ENCODE measurements at regions not wholly inside any gene's neighbourhood (a gene's known extent, or its start where the extent isn't known, plus 50 kb on each side); places are given as distances from the start of the nearest gene placed in this dataset.

DNA sequence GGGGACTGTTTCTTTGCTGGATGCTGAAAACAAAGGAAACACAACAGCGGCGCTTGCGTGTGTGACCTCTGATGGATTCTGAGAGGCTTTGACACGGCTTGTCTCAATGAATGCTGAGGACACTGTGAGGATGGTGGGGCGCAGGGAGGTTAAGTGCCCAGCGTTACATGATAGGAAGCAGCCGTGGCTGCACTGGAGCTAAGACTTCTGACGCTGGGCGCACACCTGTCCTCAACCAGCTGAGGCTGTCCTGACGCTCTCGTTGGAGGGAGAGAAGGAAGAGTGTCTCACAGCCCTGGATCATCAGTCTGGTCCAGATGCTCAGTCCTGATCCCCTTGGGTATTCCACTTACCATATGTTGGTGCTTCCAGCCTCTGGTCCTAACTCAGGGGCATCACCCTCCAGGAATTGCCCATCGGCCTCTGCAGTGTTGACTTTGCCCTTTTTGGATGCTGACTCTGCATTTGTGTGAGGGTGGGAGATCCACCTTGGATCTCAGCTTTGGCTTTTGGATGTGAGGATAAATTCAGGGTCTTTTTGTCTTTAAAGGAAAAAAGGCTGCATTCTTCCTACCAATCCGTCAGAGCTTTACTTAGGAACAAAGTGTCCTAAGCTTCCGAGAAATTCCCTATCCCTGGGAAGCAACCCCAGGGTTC, 125.2 kb downstream of the ZNF664 start:
- H4K20me1 ChIP-seq (ENCODE audit: insufficient read depth, low read length): no peaks in the 10 kb centered on the region
- TF ChIP-seq, protein P1, sequence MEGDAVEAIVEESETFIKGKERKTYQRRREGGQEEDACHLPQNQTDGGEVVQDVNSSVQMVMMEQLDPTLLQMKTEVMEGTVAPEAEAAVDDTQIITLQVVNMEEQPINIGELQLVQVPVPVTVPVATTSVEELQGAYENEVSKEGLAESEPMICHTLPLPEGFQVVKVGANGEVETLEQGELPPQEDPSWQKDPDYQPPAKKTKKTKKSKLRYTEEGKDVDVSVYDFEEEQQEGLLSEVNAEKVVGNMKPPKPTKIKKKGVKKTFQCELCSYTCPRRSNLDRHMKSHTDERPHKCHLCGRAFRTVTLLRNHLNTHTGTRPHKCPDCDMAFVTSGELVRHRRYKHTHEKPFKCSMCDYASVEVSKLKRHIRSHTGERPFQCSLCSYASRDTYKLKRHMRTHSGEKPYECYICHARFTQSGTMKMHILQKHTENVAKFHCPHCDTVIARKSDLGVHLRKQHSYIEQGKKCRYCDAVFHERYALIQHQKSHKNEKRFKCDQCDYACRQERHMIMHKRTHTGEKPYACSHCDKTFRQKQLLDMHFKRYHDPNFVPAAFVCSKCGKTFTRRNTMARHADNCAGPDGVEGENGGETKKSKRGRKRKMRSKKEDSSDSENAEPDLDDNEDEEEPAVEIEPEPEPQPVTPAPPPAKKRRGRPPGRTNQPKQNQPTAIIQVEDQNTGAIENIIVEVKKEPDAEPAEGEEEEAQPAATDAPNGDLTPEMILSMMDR (IDR thresholded peaks at IDR 0.05; ENCODE audit: low read length): no peak
- TF ChIP-seq EZH2 (IDR thresholded peaks at IDR 0.05; ENCODE audit: borderline replicate concordance, low read length): no peak
- no peaks in the 10 kb centered on the region for H3K79me2 ChIP-seq (ENCODE audit: insufficient read depth, low read length)
- no peaks in the 10 kb centered on the region for H3K9me3 ChIP-seq (ENCODE audit: low read length)
- H3K9me2 ChIP-seq (ENCODE audit: low read depth, low read length): no peaks in the 10 kb centered on the region
- no peaks in the 10 kb centered on the region for H3K36me3 ChIP-seq (ENCODE audit: insufficient read depth, low read length)
- no peak overlapping the region for H3K4me2 ChIP-seq (ENCODE audit: low read length)
- H3K27ac ChIP-seq (ENCODE audit: low read depth, low read length, poor library complexity, severe bottlenecking): no peak overlapping the region
- H3K4me3 ChIP-seq (ENCODE audit: low read depth, low read length, poor library complexity, severe bottlenecking): no peak overlapping the region
- no peak overlapping the region for H2AFZ ChIP-seq (ENCODE audit: low read length)
- H3F3A ChIP-seq (ENCODE audit: insufficient read depth, low read length): no peaks in the 10 kb centered on the region
- no peaks in the 10 kb centered on the region for H3K4me1 ChIP-seq (ENCODE audit: insufficient read depth, low read length, severe bottlenecking)
- H3K27me3 ChIP-seq (ENCODE audit: insufficient read depth, low read length): no peaks in the 10 kb centered on the region; the same call in 1 of the 2 replicates
- H3K9ac ChIP-seq (ENCODE audit: low read length): no peak overlapping the region

DNA sequence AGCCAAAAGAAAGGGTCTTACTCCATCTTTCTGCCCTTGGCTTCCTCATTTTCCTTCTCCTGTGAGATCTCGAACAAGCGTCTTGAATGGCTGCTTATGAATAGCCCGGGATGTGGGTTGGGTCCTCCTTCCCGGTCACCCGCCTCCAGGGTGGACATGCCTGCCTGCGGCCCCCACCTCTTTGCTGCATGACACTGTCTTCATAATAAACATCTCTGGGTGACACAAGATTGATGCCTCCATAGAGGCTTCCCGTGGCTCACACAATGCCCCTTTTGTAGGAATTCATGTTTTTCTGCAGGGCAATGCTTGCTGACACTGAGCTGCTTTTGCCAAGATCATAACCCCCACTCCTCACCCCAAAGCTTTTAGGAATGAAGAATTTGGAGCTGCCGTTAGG, 125.9 kb downstream of the ZNF664 start:
- Histone ChIP-seq H3K4me1 (ENCODE audit: insufficient read depth, low read length, severe bottlenecking) (no peaks in the 10 kb centered on the region), H3K27me3 (ENCODE audit: insufficient read depth, low read length) (no peaks in the 10 kb centered on the region; the same call in 1 of the 2 replicates), H3K27ac (ENCODE audit: low read depth, low read length, poor library complexity, severe bottlenecking) (no peak overlapping the region), H3K9me2 (ENCODE audit: low read depth, low read length) (no peaks in the 10 kb centered on the region), H3K79me2 (ENCODE audit: insufficient read depth, low read length) (no peaks in the 10 kb centered on the region), H3K9ac (ENCODE audit: low read length) (no peak overlapping the region), H3K4me3 (ENCODE audit: low read depth, low read length, poor library complexity, severe bottlenecking) (no peak overlapping the region), H3F3A (ENCODE audit: insufficient read depth, low read length) (no peaks in the 10 kb centered on the region), H2AFZ (ENCODE audit: low read length) (no peak overlapping the region), H3K4me2 (ENCODE audit: low read length) (no peak overlapping the region), H3K9me3 (ENCODE audit: low read length) (no peaks in the 10 kb centered on the region), H4K20me1 (ENCODE audit: insufficient read depth, low read length) (no peaks in the 10 kb centered on the region), H3K36me3 (ENCODE audit: insufficient read depth, low read length) (no peaks in the 10 kb centered on the region)
- TF ChIP-seq, protein P1 (IDR thresholded peaks at IDR 0.05; ENCODE audit: low read length): no peak
- TF ChIP-seq EZH2 (IDR thresholded peaks at IDR 0.05; ENCODE audit: borderline replicate concordance, low read length): no peak

DNA sequence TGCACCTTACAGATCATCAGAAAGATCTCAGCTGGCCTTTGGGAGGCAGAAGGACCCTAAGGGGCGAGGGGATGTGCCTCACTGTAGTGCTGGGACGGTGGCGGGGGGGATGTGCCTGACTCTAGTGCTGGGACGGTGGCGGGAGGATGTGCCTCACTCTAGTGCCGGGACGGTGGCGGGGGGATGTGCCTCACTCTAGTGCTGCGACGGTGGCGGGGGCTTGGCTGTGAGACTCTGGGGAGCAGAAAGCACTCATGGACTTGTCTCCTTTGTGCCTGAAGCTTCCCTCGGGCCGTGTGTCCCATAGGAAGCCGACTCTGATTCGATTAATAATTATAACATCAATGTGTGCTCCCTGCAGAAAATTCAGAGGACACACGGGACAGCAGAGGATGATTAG, 126.6 kb downstream of the ZNF664 start:
- Histone ChIP-seq H3K36me3 (ENCODE audit: insufficient read depth, low read length) (no peaks in the 10 kb centered on the region), H2AFZ (ENCODE audit: low read length) (no peak overlapping the region), H3K9ac (ENCODE audit: low read length) (no peak overlapping the region), H3K27ac (ENCODE audit: low read depth, low read length, poor library complexity, severe bottlenecking) (no peak overlapping the region), H3K4me2 (ENCODE audit: low read length) (no peak overlapping the region), H3K9me2 (ENCODE audit: low read depth, low read length) (no peaks in the 10 kb centered on the region), H3K9me3 (ENCODE audit: low read length) (no peaks in the 10 kb centered on the region), H3K4me1 (ENCODE audit: insufficient read depth, low read length, severe bottlenecking) (no peaks in the 10 kb centered on the region), H3K27me3 (ENCODE audit: insufficient read depth, low read length) (no peaks in the 10 kb centered on the region; the same call in 1 of the 2 replicates), H3K79me2 (ENCODE audit: insufficient read depth, low read length) (no peaks in the 10 kb centered on the region), H3K4me3 (ENCODE audit: low read depth, low read length, poor library complexity, severe bottlenecking) (no peak overlapping the region), H4K20me1 (ENCODE audit: insufficient read depth, low read length) (no peaks in the 10 kb centered on the region), H3F3A (ENCODE audit: insufficient read depth, low read length) (no peaks in the 10 kb centered on the region)
- TF ChIP-seq EZH2 (IDR thresholded peaks at IDR 0.05; ENCODE audit: borderline replicate concordance, low read length): no peak
- TF ChIP-seq, protein P1 (IDR thresholded peaks at IDR 0.05; ENCODE audit: low read length): no peak
